Coronary artery (tissue), 2 donors: ENCODE measurements at regions not wholly inside any gene's neighbourhood (a gene's known extent, or its start where the extent isn't known, plus 50 kb on each side); places are given as distances from the start of the nearest gene placed in this dataset.
"Not testable (repeated sequence)": the region's sequence is repeated elsewhere in the genome, so short reads cannot be mapped to it uniquely, and the experiment has no call there.

Experiments
- DNase-seq: peaks from one replicate; pipeline ENCODE4 v3.0.0-alpha.2; 2017; ENCODE audit warnings: low spot score
- H3K27ac ChIP-seq, 2 donors: fragments of 200-600 bp; sonication (generic); one replicate each; pipeline ENCODE4 v1.5.1; 2016 to 2019
- H3K4me3 ChIP-seq: fragments of 200-600 bp; sonication (generic); 2 replicates; pipeline ENCODE4 v1.5.1; 2016; ENCODE audit warnings: mild to moderate bottlenecking, moderate library complexity
- CTCF ChIP-seq: fragments of 200-600 bp; sonication (generic); IDR thresholded peaks from one replicate; pipeline ENCODE4 v1.5.1; 2019; ENCODE audit warnings: antibody characterized with exemption

- Histone ChIP-seq H3K4me3 (no peak overlapping the region), H3K27ac (no peak overlapping the region)
- no peak for TF ChIP-seq CTCF
- no peak for DNase-seq
Measured at GRCh38 chr7:16261100-16261499, 160.2 kb downstream of the CRPPA start.

GRCh38 chr7:16260236-16260728 lies 161.1 kb downstream of the CRPPA start:
- DNase-seq = no peak
- TF ChIP-seq CTCF = no peak
- Histone ChIP-seq H3K4me3 (no peak overlapping the region), H3K27ac (no peak overlapping the region)

- not testable (repeated sequence) for H3K4me3 ChIP-seq, DNase-seq, H3K27ac ChIP-seq
Measured at GRCh38 chr7:16256419-16256818, 164.9 kb downstream of the CRPPA start.

- H3K27ac ChIP-seq, H3K4me3 ChIP-seq, DNase-seq: not testable (repeated sequence)
Measured at GRCh38 chr7:16255952-16256351, 165.4 kb downstream of the CRPPA start.

- not testable (repeated sequence) for DNase-seq, H3K27ac ChIP-seq, H3K4me3 ChIP-seq
Measured at GRCh38 chr7:16250655-16251054, 170.7 kb downstream of the CRPPA start.

- not testable (repeated sequence) for H3K27ac ChIP-seq, H3K4me3 ChIP-seq, DNase-seq
Measured at GRCh38 chr7:16249204-16249603, 172.1 kb downstream of the CRPPA start.

GRCh38 chr7:16248556-16248955 lies 172.8 kb downstream of the CRPPA start:
- not testable (repeated sequence) for H3K4me3 ChIP-seq, DNase-seq, H3K27ac ChIP-seq

- DNase-seq = no peak
Measured at GRCh38 chr7:16244469-16244868, 176.9 kb downstream of the CRPPA start.

GRCh38 chr7:16242920-16243319 lies 178.4 kb downstream of the CRPPA start:
- Histone ChIP-seq H3K4me3 (no peak overlapping the region), H3K27ac (no peak overlapping the region)
- no peak for TF ChIP-seq CTCF
- no peak for DNase-seq

More at GRCh38 chr7:16244469-16244868, 176.9 kb downstream of the CRPPA start:
- no peak for TF ChIP-seq CTCF
- no peak overlapping the region for H3K4me3 ChIP-seq
- no peak overlapping the region for H3K27ac ChIP-seq

GRCh38 chr7:16241017-16241416 lies 180.3 kb downstream of the CRPPA start:
- no peak for TF ChIP-seq CTCF
- DNase-seq = no peak
- no peak overlapping the region for H3K4me3 ChIP-seq

More at GRCh38 chr7:16241017-16241416, 180.3 kb downstream of the CRPPA start:
- no peak overlapping the region for H3K27ac ChIP-seq
